G401.6 (cell line): ENCODE measurements at regions not wholly inside any gene's neighbourhood (a gene's known extent, or its start where the extent isn't known, plus 50 kb on each side); places are given as distances from the start of the nearest gene placed in this dataset.

ENCODE experiments used
- FAIRE-seq: peaks from 2 replicates; lab custom pipeline; 2012; peaks lifted over from hg19 to GRCh38; lab: Jason Lieb, UNC

GRCh38 chr1:222912730-222913129, 97.9 kb downstream of the DISP1 start:
- no peak for FAIRE-seq

DNA sequence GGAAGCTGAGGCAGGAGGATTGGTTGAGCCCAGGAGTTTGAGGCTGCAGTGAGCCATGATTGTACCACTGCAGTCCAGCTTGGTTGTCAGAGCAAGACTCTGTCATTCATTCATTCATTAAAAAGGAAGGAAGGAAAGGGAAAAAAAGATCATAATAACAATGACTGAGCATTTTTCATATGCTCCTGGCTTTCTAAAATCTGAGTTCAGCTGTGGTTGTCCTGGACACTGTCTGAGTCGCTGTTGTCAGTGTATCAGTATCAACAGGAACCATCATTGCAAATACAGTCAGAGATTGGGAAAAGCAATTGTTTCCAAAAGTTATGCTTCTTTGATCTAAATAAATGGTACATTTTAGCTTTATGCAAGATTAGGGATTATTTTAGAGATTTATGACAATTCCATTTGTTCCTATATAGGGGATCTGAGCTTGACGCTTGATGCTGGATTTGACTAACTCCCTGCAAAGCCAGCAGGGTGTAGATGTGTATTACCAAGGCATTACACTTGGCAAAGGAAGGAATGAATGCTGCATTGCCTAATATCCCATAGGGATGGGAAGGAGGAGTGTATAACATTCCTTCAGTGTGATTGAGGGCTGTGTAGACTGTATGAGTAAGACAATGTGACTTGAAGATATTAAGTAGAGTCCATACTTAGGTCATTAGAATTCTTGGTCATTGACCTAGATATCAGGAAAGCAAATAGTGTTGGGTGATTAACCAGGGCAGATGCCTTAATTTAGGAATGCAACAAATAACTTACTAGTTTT, 100.2 kb downstream of the DISP1 start:
- FAIRE-seq = no peak

DNA sequence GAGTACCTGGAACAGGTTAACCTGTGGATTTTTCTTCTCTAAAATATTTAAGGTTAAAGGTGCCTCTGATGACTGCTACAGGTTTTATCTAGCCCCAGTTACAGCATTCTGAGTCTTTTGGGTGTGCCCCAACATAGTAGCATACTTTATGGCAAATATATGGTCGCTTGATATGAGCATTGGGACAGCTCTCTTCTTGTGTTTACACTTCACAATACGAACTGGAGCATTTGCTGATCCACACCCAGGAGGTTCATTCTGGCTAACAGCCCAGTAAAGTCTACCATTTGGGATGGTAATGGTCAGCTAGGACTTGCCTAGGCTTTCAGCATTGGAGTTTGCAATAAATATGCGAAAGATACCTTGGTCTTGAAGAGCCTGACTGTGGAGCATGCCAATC, 101.3 kb downstream of the DISP1 start:
- no peak for FAIRE-seq

DNA sequence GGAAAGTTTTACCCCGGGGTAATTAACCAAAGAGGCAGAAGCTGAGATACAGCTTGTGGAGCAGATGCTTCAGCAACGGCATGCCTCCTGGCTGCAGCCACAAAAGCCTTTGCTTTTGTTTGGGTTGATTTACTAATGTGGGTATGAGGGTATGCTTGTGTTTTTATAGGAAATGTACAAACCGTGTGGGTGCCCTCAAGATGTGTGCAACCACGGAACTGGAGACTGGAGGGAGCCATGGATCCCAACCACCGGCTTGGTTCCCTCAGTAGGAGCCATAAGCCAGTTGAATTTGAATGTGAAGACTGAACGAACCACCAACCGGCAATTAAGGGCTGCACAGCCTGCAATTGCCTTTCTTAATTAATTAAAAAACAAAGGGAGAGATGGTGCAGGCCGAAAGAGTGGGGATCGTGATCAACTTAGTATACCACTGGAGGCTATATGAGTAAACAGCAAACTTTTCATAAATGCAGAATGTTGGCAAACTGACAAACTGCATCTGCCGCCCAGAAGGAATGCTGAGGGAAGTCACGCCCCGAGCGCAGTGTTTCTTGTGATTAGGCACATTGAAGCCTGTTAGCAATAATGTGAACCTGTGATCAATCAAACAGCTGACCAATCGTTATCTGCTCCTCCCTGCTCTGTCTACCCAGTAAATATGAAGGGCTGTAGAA, 104.1 kb downstream of the DISP1 start:
- no peak for FAIRE-seq

DNA sequence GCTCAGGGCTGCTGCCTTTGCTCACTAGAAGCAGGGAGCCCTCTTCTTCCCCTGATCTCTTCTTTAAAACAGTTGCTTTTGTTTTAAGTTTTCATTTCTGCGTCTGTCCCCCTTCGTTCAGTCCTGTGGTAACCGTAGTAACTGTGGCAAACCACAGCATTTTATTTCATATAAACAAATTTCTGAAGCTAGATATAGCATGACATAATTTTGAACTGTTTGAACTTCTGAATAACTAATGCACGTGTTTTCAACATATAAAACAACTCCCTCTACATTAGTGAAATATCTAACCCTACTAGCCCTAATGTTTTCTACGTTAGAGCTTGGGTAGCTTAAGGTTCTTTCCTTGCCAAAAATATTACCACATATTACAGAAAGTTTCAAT, 104.6 kb downstream of the DISP1 start:
- FAIRE-seq = no peak

- no peak for FAIRE-seq
These were observed 105.3 kb downstream of the DISP1 start for GRCh38 chr1:222920169-222920568.

GRCh38 chr1:222921945-222922344, 107.1 kb downstream of the DISP1 start:
- FAIRE-seq = no peak

GRCh38 chr1:222923506-222923905, 108.7 kb downstream of the DISP1 start:
- no peak for FAIRE-seq

- no peak for FAIRE-seq
These were observed 109.4 kb downstream of the DISP1 start for GRCh38 chr1:222924136-222924706.

DNA sequence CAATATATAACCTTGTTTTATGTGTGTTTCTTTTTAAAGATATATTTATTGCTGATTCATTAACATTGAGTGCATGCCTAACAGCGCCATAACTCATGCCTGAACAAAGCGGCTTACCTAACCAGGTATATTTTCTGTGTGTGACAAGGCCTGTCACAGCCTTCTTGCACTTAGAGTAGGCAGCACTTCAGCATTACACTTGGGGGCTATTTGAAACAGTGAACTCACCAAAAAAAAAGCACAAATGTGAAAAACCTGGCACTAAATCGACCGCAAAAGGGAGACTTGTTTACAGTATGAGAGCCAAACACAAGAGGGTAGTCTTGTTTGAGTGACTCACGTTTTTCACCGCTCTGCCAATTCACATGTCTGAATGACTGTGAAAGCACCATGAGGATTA, 111.7 kb downstream of the DISP1 start:
- no peak for FAIRE-seq

DNA sequence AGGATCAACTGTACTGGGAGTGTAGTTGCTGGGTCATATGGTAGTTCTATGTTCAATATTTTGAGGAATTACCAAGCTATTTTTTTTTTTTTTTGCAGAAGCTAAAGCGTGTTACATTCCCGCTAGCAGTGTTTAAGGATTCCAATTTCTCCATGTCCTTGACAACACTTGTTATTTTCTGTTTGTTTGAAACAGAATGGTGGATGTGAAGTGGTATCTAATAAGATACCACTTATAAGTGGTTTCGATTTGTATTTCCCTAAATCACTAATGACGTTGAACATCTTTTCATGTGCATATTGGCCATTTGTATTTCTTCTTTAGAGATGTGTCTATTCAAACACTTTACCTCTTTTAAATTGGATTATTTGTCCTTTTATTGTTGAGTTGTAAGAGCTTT, 112.2 kb downstream of the DISP1 start:
- FAIRE-seq = no peak

- FAIRE-seq = no peak
These were observed 113.4 kb downstream of the DISP1 start for GRCh38 chr1:222928212-222928611.

- no peak for FAIRE-seq
These were observed 115.2 kb downstream of the DISP1 start for GRCh38 chr1:222930070-222930469.

GRCh38 chr1:222931023-222931422, 116.2 kb downstream of the DISP1 start:
- FAIRE-seq = no peak

DNA sequence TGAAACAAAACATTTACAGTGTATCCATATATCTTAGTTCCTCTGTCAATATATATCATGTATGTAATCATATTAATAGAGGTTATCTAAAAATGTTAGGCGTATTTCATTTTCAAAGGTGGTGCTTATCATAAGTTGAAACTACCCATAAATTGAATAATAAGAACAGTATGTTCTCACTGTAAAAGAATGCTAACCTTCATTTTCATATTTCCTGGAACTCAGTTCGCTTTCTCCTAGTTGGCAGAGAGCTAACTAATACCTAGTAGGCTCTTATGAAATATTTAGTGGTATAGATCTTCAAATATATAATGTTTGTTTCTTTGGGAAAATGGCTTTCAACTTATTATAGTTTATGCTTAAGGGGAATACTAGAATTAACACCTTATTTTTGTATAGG, 118.4 kb downstream of the DISP1 start:
- FAIRE-seq = no peak

DNA sequence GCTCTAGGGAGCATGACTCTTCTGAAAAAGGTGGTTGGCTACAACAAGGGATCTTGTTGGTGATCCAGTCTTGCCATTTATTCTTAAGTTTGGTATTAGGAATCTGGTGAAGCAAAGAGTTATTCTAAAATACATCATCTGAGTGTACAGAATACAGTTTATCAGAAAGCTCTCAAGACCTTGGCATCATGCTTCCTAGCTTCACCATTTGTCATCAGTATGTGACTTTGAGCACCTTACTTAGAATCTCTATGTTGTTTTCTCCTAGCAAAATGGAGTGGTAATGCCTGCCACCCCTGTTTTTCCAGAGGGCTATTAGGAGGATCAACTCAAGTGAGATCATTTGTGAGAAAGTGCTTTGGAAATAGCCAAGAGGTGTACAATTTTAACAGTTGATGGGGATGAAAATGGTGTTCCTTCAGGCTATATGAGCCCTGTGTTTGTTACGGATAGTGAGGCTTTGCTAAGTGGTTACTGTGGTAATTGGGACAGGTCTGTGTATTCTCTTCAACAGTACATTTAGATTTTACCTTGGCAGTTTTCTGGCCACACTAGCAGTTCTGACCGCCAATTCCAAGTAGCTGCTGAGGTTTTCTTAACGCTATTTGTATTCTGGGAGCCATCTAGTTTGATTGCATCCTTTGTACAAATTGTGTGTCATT, 120.5 kb downstream of the DISP1 start:
- no peak for FAIRE-seq

- no peak for FAIRE-seq
These were observed 121.2 kb downstream of the DISP1 start for GRCh38 chr1:222936042-222936441.

- FAIRE-seq = no peak
These were observed 124.1 kb downstream of the DISP1 start for GRCh38 chr1:222938986-222939385.

GRCh38 chr1:222940095-222940494, 125.3 kb downstream of the DISP1 start:
- FAIRE-seq = no peak

GRCh38 chr1:222940906-222941305, 126.1 kb downstream of the DISP1 start:
- FAIRE-seq = no peak

- FAIRE-seq = no peak
These were observed 126.6 kb downstream of the DISP1 start for GRCh38 chr1:222941425-222941824.

DNA sequence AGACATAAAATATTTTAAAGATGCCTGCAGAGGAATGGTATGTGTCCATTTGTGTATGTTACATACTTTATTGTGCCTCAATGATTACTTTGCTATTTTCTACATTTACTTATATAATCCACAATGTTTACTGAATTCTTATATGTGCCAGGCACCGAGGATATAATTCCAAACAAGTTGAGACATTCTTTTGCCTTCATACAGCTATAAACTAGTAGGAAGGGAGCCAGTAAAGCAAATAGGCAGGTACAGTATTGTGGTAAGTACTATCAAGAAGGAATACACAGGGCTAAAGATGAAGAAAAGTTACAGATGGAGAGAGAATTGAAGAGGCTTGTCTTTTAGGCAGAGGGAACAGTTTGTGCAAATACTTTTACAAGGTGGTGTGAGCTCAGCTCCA, 131.6 kb downstream of the DISP1 start:
- FAIRE-seq = no peak

DNA sequence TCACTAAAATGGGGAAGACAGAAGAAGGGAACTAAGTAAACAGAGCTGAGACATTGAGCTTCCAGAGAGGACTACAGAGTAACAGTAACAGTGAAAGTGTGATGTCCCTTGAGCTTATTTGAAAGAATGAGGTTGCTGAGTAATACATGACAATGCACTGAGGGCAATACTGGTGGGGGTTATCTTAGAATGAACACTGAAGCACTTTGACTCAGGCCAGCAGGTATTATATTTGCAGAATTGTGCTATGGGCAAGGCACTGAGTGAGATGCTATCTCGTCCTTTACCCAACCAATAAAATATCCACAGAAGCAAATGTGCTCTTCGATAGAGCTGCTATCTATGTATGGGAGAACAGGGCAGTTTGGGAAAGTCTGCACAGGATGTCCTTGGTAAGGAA, 133.2 kb downstream of the DISP1 start:
- no peak for FAIRE-seq
